ENCODE measurements at regions not wholly inside any gene's neighbourhood (a gene's known extent, or its start where the extent isn't known, plus 50 kb on each side); places are given as distances from the start of the nearest gene placed in this dataset.
"Not testable (repeated sequence)": the region's sequence is repeated elsewhere in the genome, so short reads cannot be mapped to it uniquely, and the experiment has no call there.

DNA sequence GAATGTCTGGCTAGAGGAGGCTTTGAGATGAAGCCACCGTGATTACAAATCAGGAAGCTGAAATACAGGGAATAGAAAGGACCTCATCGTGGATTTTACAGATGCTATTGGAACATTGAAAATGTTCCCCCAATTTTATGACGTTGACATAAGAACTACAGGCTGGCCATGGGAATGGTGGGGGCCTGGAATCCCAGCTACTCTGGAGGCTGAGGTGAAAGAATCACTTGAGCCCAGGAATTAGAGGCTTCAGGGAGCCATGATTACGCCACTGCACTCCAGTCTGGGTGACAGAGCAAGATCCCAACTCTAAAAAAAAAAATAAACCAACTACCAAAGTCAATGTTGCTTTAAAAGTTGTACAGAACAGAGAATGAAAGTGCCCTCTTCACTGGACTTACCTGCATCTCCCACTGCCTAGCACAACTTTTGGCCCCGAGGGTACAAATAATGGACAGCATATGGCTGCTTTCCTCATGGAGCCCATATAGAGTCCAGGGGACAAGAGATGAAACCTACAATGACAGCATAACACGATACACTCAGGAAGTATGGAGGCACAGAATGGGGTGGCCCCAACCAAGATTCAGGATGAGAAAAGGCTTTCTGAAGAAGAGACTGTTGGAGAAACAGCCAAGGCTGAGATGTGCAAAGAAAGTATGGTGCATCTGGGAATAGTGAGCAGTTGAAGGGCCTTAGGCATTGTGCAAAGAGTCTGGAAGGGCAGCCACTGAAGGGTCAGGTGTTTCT lies 254.8 kb downstream of the MYCN start:
- no peak for DNase-seq

DNA sequence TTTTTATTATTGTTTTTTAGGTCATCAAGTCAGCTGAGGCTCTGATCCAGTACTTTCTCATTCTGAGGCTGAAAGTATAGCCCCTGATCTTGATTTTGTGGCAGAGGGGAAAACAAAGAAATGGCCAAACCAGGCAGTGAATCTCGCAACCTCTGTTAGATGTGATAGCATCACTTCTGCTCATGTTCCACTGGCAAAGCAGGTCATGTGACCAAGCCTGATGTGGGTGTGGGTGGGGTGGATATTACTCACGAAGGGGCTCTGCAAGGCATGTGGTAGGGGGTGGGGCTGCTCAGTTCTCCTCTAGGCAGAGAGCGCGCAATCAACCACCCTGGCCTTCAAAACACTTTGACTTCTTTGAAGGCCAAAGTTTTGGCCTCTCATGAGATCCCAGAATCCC lies 254.2 kb downstream of the MYCN start:
- no peak for DNase-seq

DNA sequence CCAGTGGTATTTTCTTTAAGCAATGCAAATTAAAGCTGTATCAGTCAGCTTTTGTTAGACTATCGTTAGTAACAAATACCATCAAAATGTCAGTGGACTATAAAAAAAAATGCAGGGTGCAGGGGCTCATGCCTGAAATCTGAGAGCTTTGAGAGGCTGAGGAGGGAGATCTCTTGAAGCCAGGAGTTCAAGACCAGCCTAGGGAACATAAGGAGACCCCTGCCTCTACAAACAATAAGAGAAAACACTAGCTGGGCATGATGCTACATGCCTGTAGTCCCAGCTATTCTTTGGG lies 253.7 kb downstream of the MYCN start:
- no peak for DNase-seq

DNA sequence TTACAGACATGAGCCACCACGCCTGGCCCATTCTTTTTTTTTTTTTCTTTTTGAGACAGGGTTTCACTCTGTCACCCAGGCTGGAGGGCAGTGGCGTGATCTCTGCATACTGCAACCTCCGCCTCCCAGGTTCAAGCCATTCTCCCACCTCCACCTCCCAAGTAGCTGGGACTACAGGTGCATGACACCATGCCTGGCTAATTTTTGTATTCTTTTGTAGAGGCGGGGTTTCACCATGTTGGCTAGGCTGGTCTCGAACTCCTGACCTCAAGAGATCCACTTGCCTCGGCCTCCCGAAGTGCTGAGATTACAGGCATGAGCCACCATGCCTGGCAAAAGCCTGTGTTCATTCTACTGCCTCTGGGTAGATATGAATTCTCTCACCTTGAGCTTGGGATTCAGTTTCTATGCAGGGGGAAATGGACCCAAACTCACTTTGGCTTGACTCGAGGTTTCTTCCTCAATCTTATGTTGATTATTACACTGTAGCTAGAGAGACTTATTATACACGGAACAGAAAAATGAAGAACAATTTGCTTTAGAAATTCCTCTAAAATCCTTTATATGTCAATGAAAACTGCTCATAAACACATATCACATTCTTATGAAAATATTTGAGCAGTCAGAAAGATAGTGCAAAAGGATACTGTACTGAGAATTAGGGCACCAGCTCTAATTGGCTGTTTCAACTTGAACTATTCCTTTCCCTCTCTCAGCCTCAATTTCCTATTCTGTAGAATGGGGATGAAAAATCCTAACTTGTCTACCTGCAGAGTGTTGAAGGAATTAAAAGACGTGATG lies 252.3 kb downstream of the MYCN start:
- DNase-seq, result no peak

DNA sequence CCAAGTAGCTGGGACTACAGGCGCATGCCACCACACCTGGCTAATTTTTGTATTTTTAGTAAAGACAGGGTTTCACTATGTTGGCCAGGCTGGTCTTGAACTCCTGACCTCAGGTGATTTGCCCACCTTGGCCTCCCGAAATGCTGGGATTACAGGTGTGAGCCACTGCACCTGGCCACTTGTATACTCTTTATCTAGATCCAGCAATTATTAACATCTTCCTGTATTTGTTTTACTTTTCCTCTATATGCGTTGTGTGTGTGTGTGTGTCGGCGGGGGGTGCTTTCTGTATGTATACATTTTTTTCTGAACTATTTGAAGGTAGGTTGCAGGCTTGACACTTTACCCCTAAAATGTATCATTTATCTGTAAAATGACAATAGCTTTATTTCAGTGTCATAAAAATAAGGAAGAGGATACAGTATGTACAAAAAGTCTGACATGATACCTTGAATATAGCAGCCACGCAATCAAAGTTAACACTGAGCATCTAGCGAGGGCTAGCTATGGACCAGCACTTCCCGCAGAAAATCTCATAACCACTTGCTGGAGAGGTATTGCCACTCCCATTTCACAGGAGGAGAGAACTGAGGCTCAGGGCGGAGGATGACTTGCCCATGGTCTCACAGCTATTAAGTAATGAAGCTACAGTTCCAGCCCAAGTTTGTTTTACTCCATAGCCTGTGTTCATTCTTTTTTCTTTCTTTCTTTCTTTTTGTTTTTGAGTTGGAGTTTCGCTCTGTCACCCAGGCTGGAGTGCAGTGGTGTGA lies 251.3 kb downstream of the MYCN start:
- no peak for DNase-seq

DNA sequence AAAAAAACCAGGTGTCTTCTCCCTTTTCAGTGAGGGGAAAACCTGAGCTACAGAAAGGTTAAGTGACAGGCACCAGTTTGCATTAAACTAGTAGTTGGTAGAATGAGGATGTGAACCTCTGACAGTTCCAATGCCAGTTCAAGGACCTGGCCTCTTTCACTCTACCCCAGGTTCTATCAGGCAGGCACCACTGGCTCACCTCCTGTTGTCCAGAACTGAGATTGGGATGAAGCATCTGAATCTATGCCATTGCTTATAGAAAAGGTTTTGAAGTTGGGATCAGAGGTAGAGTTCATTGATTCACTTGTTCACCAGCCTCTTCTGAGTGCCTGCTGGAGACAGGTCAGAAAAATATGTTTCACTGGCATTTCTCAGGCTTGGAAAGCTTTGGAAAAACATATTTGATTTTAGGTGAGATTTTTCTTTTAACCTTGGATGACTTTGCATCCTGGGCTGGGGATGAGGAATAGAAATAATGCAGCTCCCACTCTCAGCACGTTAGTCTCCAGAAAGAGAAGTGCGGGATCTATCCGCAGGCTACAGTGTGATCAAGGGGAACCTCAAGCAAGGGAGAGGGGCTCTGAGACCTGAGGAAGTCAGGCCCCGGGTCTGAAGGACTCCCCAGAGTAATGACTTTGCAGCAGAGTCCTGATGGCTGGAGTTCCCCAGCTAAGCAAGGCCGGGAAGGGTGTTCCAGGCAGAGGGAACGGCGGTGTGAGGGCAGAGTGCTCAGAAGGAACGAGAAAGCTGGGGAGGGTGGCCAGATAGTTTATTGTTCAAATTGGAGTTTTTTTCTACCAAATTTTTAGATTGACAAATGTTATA lies 250.3 kb downstream of the MYCN start:
- DNase-seq, result no peak

DNA sequence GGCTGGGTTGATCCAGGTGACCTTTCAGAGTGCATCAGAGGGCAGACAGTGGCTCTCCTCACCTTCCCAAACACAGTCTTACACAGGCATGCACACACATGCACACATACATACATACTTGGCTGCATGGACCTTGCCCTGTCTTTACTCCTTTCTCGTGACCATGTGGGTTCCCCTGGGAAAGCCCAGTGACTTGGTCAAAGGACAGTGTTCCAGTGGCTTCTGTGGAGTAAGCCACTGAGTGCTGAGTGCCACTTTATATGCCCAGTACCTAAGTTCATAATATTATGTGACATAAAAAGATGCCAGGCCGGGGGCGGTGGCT lies 249.4 kb downstream of the MYCN start:
- no peak for DNase-seq

DNA sequence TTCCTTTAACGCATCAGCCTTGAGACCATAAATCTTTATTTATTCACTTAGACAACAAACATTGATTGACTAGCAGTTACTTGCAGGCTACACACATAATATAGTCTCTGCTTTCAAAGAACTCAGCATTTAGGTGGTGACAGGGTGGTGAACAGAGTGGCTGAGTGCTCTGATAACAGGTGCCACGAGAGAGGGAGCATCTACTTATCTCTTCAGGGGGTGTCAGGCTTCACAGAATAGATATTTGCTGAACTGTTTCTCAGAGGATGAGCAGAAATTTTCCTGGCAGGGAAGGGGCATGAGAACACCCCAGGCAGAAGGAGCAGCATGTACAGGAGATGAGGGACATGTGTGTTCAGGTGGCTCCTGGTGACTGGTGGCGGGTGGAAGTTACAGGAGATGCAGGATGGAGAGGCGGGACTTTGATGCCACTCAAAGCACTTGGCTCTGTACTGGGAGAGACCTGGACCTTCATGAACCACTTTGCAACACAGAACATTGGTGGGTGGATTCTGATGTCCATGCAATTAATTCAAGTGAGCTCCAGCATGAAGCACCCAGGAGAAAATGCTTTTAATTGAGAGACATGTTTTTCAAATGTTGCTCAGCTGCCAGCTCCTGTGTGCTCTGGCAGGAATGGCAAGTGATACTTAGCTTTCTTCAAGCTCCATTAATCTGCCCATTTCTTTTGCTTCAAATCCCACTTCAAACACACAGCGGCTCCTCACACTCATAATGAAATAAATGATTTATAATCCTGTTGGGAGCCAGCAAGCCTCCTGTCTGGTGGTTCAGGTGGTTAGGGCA lies 248.9 kb downstream of the MYCN start:
- DNase-seq, result no peak

DNA sequence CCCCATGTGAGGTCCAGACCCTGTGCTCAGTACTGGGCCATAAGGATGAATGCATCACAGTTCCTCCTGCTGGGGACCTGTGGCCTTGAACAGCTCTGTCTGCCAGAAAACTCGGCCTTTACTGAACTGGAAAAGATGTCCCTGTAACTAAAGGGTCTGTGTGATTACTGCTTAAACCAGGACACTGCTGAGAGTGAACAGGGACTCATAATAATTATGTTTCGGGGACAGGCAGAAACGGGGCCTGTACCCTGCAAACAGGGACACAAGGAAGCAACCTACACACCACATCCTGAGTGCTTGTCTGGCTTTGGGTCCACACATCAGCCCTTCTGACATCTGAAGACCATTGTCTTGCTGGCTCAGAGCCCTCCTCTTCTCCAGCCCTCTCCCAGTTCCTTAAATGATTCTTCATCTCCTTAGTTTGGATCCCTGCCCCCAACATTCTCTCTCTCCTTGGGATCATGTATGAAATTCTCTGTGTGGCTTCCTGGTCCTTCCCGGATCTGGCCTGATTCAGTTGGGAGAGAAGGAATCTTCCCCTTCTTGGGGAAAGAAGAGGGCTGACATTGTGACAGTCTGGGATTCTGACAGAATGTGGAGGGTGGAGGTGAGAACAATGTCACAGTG lies 248.0 kb downstream of the MYCN start:
- no peak for DNase-seq

DNA sequence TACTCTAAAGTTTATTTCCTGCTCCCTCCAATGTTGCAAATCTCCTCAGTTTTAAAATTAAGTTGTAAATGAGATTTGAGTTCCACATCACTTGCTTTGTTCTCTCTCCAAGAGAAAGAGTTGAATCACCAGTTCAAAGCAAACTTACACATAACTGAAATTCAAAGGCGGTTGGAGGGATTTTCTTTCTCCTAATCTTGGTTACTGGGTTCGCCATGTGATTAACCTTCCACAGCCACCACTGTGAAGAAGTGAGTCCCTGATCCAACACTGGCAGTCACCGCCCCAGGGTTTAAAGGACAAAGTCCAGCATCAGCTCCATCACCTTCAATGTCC lies 247.1 kb downstream of the MYCN start:
- no peak for DNase-seq

DNA sequence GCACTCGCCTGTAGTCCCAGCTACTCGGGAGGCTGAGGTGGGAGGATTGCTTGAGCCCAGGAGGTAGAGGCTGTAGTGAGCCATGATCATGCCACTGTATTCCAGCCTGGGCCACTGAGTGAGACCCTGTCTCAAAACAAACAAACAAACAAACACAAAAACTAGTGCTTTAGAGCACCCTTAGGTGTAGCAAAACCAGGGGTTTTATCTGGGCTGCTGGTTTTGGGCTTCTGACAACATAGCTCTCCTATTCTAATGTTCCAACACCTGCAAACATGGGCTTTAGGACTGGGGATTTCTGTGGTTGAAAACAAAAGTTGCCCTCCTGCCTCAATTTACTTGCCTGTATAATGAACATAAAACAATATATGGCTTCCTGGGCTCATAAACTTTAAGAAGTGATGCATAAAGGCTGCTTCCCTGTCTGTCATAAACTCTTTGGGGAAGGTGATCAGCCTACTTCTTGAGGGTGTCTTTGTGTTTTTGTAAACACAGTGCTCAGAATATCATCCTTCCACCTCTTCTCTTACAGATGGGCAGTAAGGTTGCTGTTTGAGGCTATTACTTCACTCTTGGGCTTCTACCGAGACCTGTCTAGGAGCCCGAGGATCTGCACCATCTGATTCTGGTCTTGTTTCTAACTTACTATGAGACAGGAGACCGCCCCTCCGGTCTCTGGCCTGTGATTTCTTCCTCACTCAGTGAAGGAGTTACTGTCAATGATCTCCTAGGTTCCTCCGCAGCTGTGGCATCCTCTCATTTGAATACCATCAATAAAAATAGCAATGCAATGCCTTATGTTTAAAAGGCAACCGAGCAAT lies 246.5 kb downstream of the MYCN start:
- no peak for DNase-seq

DNA sequence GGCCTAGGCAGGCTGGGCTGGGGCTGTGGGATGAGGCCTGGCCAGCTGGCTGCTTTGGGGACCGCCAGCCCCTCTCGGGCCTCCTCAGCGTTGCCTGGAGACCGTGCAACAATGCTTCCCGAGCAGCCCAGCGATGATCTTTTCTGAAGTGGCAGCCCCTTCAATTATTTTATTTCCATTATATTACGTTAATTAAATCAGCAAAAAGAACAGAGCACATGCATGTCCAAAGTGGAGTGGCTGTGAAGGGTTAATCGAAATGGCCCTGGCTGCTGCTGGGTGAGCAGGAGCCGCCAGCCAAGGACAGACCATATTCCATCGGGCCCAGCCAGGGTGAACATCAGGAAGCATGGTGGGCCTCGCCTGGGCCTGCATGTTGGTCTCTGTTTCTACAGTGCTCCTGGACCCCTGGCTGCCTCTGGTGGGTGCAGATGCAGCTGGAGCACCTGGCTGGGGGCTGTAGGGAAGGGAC lies 245.5 kb downstream of the MYCN start:
- DNase-seq, result no peak

DNA sequence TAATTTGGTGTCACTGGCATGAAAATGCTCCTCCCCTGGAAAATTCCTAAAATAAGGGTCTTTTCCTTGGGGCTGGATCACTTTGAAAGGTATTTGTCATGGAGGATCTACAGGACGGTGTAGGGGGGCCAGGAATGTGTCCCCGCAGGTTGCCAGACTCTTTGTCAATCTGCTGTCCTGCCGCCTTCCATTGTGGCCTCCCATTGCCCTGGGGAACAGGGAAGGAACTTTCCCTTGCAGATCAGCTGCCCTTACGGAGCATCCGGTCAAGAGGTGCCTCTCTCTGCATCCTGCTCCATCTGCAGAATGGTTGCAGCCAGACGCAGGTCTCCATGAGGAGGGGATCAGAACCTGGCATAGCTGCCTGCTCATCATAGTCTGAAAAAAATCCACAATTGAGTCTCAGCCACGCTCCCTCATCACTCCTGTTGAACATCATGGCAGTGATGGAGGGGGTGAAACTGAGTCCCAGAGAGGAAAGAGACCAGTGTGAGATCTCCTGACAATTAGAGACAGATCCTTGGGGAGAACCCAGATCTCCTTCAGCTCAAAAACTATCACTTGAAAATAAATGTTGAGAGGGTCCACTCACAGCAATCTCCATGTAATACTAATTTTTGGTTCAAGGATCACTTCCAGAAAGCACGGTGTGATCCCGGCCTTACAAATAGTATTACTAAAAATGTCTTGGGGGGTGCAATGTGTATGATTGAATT lies 244.8 kb downstream of the MYCN start:
- no peak for DNase-seq

DNA sequence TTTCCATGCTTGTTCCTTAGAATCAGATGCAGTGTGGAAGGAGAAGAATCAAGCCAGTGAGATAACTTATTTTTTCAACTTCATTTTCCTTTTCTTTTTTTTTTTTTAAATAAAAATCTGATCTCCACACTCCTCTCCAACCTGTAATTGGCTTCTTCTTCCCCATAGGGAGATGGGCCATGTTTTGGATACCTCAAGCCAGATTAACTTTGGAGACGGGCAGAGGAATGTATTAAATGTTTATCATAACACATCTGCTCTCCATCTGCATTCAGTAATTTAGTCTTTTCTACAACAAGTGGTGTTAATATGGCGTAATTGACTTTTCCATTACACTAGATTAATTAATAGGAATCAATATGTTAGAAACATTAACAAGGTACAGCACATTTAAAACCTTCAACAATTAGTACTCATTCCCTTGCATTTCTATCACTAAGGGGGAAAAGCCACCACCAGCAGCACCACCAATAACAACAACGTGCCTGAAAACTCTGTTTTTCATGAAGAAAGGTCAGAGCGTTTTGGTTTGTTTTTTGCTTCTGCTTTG lies 244.1 kb downstream of the MYCN start:
- DNase-seq, result no peak

DNA sequence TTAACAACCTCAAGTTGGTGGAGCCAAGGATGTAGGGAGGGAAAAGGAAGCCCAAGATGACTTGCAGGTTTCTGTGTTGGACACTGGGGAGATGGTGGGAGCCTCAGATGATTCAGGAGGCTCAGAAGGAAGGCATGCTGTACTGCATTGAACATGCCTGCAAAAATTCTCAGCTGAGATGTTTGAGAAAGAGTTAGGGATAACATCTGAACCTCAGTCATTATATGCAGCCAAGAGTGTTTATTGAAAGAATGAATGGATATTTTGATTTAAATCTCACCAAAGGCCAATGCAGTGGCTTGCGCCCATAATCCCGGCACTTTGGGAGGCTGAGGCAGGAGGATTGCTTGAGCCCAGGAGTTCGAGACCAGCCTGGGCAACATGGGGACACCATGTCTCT lies 243.0 kb downstream of the MYCN start:
- no peak for DNase-seq

DNA sequence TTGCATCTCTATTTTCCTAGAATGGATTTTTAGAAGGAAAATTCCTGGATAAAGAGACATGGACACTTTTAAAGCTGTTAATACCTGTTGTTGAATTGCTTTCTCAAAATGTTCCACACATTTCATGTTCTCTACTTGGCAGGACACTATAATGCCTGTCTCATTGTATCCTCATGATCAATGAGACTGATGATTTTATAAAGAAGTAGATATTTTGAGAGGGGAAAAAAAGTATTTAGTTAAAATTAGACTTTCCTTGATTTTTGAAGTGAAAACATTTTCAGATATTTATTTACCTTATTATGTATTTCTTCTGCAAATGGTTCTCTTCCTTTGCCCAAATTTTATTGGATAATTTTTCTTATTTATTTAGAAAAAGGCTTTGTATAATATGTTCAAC lies 242.5 kb downstream of the MYCN start:
- no peak for DNase-seq

DNA sequence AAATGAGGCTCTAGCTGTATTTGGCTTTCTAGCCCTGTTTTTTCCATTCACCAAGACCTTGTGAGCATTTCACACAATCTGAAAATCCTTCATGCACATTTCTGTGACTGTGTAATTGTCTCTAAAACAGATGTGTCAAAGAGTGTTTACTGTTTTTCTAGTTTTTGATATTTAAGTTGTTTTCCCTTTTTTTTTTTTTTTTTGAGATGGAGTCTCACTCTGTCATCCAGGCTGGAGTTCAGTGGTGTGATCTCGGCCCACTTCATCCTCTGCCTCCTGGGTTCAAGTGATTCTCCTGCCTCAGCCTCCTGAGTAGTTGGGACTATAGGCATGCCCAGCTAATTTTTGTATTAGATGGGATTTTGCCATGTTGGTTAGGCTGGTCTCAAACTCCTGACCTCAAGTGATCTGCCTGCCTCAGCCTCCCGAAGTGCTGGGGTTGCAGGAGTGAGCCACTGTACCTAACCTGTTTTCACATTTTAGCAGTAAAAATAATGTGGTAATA lies 242.0 kb downstream of the MYCN start:
- DNase-seq, result not testable (repeated sequence)

DNA sequence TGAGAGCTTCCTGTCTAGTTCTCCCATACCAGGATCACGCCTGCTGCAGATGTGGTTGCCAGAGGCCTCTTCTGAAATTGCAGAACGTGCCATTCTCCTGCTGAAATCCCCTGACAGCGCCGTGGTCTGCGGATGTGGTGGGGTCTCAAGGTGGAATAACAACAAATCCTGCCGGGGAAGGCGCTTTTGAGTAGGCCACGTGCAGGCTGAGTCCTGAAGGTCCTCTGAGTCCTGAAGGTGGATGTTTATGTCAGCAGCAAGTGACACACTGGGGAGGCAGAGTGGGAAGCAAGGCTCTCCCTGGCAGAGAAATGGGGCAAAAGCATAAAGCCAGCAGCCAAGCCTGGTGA lies 241.4 kb downstream of the MYCN start:
- no peak for DNase-seq

DNA sequence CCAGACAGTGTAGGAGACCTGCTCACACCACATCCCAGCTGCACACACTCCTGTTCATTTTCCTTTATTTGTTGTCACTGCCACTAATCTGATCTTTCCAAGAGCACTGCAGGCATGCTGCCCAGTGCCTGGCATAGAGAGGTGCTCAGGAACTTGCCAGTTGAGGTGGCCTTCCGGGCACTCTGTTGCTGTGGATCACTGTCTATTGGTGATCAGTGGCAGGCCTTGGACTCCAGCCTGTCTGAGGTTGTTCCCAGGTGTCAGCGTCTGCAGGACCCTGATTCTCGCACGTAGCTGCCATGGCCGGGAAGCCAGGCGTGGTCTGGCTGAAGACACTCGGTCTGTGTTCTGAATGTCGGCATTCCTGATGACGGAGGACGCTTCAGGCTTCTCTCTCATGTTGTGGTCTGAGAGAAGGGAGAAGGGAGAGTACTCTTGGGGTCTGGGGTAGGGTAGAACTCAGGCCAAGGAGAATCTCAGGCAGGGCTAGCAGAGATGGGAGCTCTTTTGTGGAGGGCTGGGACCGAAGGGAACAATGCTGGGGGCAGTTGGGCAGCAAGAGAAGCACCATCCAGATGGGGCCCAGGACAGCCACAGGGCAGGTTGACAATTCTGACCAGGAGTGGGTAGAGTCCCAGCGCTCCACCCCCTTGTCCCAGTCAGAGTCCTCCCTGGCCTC lies 240.9 kb downstream of the MYCN start:
- no peak for DNase-seq

Data from RPMI8226 (cell line).